ENCODE measurements at regions not wholly inside any gene's neighbourhood (a gene's known extent, or its start where the extent isn't known, plus 50 kb on each side); places are given as distances from the start of the nearest gene placed in this dataset.

GRCh38 chrX:145464650-145465049 is 217.3 kb downstream of the SPANXN1 start:
- DNase-seq = no peak
- Histone ChIP-seq H3K9me3 (no peaks in the 10 kb centered on the region), H3K36me3 (no peaks in the 10 kb centered on the region), H3K27ac (no peak overlapping the region), H3K4me3 (no peak overlapping the region), H3K4me1 (no peaks in the 10 kb centered on the region), H3K27me3 (no peaks in the 10 kb centered on the region)
- 79 to 87% methylated on average over 3 of the region's 3 CpGs for WGBS, 2 donors
- intact Hi-C loops (cut with DNase I) = no loop called here
- TF ChIP-seq, protein P1, sequence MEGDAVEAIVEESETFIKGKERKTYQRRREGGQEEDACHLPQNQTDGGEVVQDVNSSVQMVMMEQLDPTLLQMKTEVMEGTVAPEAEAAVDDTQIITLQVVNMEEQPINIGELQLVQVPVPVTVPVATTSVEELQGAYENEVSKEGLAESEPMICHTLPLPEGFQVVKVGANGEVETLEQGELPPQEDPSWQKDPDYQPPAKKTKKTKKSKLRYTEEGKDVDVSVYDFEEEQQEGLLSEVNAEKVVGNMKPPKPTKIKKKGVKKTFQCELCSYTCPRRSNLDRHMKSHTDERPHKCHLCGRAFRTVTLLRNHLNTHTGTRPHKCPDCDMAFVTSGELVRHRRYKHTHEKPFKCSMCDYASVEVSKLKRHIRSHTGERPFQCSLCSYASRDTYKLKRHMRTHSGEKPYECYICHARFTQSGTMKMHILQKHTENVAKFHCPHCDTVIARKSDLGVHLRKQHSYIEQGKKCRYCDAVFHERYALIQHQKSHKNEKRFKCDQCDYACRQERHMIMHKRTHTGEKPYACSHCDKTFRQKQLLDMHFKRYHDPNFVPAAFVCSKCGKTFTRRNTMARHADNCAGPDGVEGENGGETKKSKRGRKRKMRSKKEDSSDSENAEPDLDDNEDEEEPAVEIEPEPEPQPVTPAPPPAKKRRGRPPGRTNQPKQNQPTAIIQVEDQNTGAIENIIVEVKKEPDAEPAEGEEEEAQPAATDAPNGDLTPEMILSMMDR (IDR thresholded peaks at IDR 0.05) = no peak
- TF ChIP-seq EP300 (IDR thresholded peaks at IDR 0.05) = no peak
- TF ChIP-seq POLR2AphosphoS5 (IDR thresholded peaks at IDR 0.05) = no peak
- no peak for TF ChIP-seq POLR2A (IDR thresholded peaks at IDR 0.05)

- Histone ChIP-seq H3K4me3 (no peak overlapping the region), H3K27me3 (no peaks in the 10 kb centered on the region), H3K27ac (no peak overlapping the region), H3K4me1 (no peaks in the 10 kb centered on the region), H3K9me3 (no peaks in the 10 kb centered on the region), H3K36me3 (no peaks in the 10 kb centered on the region)
- TF ChIP-seq, protein P1 (IDR thresholded peaks at IDR 0.05) = no peak
- TF ChIP-seq POLR2A (IDR thresholded peaks at IDR 0.05) (no peak), EP300 (IDR thresholded peaks at IDR 0.05) (no peak), POLR2AphosphoS5 (IDR thresholded peaks at IDR 0.05) (no peak)
- WGBS, 2 donors = 70 to 83% methylated on average over 7 of the region's 7 CpGs
- DNase-seq = no peak
- intact Hi-C loops (cut with DNase I) = no loop called here
Measured at GRCh38 chrX:145475725-145476124, 228.4 kb downstream of the SPANXN1 start.

GRCh38 chrX:145484740-145485139 is 237.4 kb downstream of the SPANXN1 start:
- no peaks in the 10 kb centered on the region for H3K27me3 ChIP-seq
- DNase-seq = no peak
- H3K27ac ChIP-seq = no peak overlapping the region
- intact Hi-C loops (cut with DNase I) = no loop called here
- no peaks in the 10 kb centered on the region for H3K9me3 ChIP-seq
- TF ChIP-seq, protein P1 (IDR thresholded peaks at IDR 0.05) = no peak
- TF ChIP-seq EP300 (IDR thresholded peaks at IDR 0.05) (no peak), POLR2AphosphoS5 (IDR thresholded peaks at IDR 0.05) (no peak), POLR2A (IDR thresholded peaks at IDR 0.05) (no peak)
- H3K4me1 ChIP-seq = no peaks in the 10 kb centered on the region
- H3K36me3 ChIP-seq = no peaks in the 10 kb centered on the region
- no peak overlapping the region for H3K4me3 ChIP-seq

DNA sequence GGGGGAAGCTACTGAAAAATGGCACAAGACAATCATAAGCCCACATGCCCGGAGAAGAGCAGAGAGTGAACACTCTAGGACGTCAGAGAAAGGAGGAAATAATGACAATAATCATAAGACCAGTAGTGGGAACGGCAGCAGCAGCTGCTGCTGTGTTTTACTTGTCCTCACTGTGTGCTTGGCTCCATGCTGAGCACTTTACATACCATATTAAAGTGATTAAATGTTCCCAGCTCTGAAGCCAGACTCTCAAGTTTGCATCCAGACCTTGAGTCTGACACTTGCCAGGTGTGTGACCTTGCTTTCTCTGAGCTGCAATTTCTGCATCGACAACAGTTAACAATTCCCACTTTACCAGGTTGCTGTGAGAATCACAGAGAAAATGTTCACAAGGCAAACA is 255.4 kb downstream of the SPANXN1 start:
- no peaks in the 10 kb centered on the region for H3K4me1 ChIP-seq
- H3K27ac ChIP-seq = no peak overlapping the region
- TF ChIP-seq POLR2AphosphoS5 (IDR thresholded peaks at IDR 0.05) (no peak), POLR2A (IDR thresholded peaks at IDR 0.05) (no peak), EP300 (IDR thresholded peaks at IDR 0.05) (no peak)
- TF ChIP-seq, protein P1 (IDR thresholded peaks at IDR 0.05) = no peak
- H3K9me3 ChIP-seq = no peaks in the 10 kb centered on the region
- WGBS, 2 donors = 50 to 59% methylated on average over 4 of the region's 4 CpGs
- no peaks in the 10 kb centered on the region for H3K27me3 ChIP-seq
- intact Hi-C loops (cut with DNase I) = no loop called here
- no peaks in the 10 kb centered on the region for H3K36me3 ChIP-seq
- H3K4me3 ChIP-seq = no peak overlapping the region
- DNase-seq = no peak

DNA sequence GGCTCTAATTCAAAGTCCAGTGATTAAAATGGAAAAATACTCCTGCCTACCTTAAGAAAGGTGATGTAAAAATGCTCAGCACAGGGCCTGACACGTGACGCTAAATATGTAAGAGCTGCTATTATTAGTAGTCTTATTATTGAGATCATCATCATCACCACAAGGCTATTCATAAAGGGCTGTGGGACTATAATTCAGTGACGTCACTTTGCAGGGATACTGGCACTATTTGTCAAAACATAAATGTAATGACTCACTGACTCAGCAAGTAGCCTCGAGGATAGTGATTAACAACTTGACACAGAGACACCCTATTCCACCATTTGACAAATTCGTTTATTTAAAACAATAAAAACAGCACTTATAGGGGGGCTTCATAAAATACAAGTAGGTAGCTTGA is 258.9 kb downstream of the SPANXN1 start:
- no peaks in the 10 kb centered on the region for H3K4me1 ChIP-seq
- no peak overlapping the region for H3K4me3 ChIP-seq
- DNase-seq = no peak
- no peaks in the 10 kb centered on the region for H3K27me3 ChIP-seq
- no peak overlapping the region for H3K27ac ChIP-seq
- no peaks in the 10 kb centered on the region for H3K9me3 ChIP-seq
- no peak for TF ChIP-seq POLR2A (IDR thresholded peaks at IDR 0.05)
- TF ChIP-seq EP300 (IDR thresholded peaks at IDR 0.05) = no peak
- TF ChIP-seq POLR2AphosphoS5 (IDR thresholded peaks at IDR 0.05) = no peak
- TF ChIP-seq, protein P1 (IDR thresholded peaks at IDR 0.05) = no peak
- WGBS, 2 donors = 63 to 75% methylated on average over 5 of the region's 5 CpGs
- no peaks in the 10 kb centered on the region for H3K36me3 ChIP-seq
- intact Hi-C loops (cut with DNase I) = no loop called here
